Calu3 (cell line): ENCODE measurements at regions not wholly inside any gene's neighbourhood (a gene's known extent, or its start where the extent isn't known, plus 50 kb on each side); places are given as distances from the start of the nearest gene placed in this dataset.

Experiments
- BruUV-seq: library from RNA; stranded (reverse); fragments of 400-500 nt; replicated peaks from 2 replicates; lab custom pipeline; 2021; lab: Mats Ljungman, UMichigan
- CTCF ChIA-PET: fragments of 300-600 bp; sonication (Branson Sonifier 250); formaldehyde crosslinking; loops from one replicate; lab custom pipeline; 2022; ENCODE audit warnings: antibody characterized with exemption; lab: Charles Lee
- DNase-seq: peaks from one replicate; pipeline ENCODE4 v3.0.0; 2022
- H3K27ac Mint-ChIP-seq: one replicate; pipeline ENCODE4 v1.8.0; 2022; ENCODE audit warnings: mixed read lengths; ENCODE audit not compliant: unreplicated experiment
- H3K27me3 Mint-ChIP-seq: one replicate; pipeline ENCODE4 v1.8.0; 2022; ENCODE audit warnings: mixed read lengths; ENCODE audit not compliant: unreplicated experiment
- H3K36me3 Mint-ChIP-seq: one replicate; pipeline ENCODE4 v1.8.0; 2022; ENCODE audit warnings: mild to moderate bottlenecking, moderate library complexity, mixed read lengths; ENCODE audit not compliant: insufficient read depth, unreplicated experiment
- H3K4me1 Mint-ChIP-seq: one replicate; pipeline ENCODE4 v1.8.0; 2022; ENCODE audit warnings: mild to moderate bottlenecking, low read depth, mixed read lengths; ENCODE audit not compliant: unreplicated experiment
- H3K4me3 Mint-ChIP-seq: one replicate; pipeline ENCODE4 v1.8.0; 2022; ENCODE audit warnings: mild to moderate bottlenecking, low read depth, moderate library complexity, mixed read lengths; ENCODE audit not compliant: unreplicated experiment
- H3K9me3 Mint-ChIP-seq: one replicate; pipeline ENCODE4 v1.8.0; 2022; ENCODE audit warnings: low read depth, mixed read lengths; ENCODE audit not compliant: unreplicated experiment
- intact Hi-C: fragments of 100-400 bp; cut with micrococcal nuclease; formaldehyde crosslinking; loops from one replicate; pipeline ENCODE4 v1.10.0; 2022; ENCODE audit not compliant: unreplicated experiment
- TF ChIP-seq, protein P1 (sequence below): fragments of 200-600 bp; IDR thresholded peaks from one replicate; pipeline ENCODE4 v1.8.0; 2022; ENCODE audit warnings: antibody characterized with exemption; ENCODE audit not compliant: unreplicated experiment

DNA sequence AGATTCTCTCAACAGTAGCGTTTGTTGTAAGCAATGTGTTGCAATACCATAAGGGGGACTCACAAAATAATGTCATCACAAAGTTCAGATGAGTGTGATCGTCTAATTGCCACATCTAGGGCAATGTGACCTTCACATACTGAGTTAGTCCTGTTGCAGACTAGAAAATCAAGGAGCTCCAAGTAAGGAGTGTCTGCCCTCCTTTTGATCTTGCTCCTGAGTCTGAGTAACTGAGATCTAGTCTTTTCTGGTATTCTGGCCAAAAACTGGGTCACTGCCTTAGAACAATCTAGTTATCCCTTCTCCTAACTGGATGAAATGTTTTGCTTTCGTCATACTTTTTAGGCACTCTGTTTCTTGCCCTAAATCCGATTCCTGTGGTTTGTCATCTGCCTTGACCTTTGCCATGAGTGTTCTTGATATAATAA, 712.1 kb downstream of the CDH11 start:
- TF ChIP-seq, protein P1, sequence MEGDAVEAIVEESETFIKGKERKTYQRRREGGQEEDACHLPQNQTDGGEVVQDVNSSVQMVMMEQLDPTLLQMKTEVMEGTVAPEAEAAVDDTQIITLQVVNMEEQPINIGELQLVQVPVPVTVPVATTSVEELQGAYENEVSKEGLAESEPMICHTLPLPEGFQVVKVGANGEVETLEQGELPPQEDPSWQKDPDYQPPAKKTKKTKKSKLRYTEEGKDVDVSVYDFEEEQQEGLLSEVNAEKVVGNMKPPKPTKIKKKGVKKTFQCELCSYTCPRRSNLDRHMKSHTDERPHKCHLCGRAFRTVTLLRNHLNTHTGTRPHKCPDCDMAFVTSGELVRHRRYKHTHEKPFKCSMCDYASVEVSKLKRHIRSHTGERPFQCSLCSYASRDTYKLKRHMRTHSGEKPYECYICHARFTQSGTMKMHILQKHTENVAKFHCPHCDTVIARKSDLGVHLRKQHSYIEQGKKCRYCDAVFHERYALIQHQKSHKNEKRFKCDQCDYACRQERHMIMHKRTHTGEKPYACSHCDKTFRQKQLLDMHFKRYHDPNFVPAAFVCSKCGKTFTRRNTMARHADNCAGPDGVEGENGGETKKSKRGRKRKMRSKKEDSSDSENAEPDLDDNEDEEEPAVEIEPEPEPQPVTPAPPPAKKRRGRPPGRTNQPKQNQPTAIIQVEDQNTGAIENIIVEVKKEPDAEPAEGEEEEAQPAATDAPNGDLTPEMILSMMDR: no peak
- Mint-ChIP-seq H3K27ac (no peak overlapping the region), H3K27me3 (no peaks in the 10 kb centered on the region), H3K4me3 (no peak overlapping the region), H3K36me3 (no peaks in the 10 kb centered on the region), H3K9me3 (peaks cover 6% of the 10 kb centered on the region), H3K4me1 (no peaks in the 10 kb centered on the region)
- no peak for DNase-seq
- intact Hi-C loops: no loop called here
- CTCF ChIA-PET: no interaction called here
- BruUV-seq: no TSS peak

DNA sequence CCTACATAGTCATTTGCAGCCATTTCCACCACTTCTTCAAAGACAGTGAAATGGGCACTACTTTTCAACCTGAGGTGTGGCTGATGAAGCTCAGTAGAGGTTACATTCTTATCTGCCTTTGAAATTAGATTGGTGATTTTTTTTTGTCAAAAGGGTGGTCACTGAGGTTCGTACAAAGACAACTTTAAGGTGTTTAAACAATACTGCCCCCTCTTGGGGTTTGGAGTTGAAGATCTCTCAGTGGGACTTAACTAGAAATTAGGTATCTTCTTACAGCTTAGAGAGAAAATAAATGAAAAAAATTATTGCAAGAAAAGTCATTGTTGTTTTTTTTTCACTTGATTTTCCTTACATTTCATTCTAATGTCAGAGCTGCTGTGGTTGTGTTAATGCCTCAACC, 713.2 kb downstream of the CDH11 start:
- TF ChIP-seq, protein P1: no peak
- no peak for DNase-seq
- no TSS peak for BruUV-seq
- CTCF ChIA-PET: no interaction called here
- H3K4me1 Mint-ChIP-seq: no peaks in the 10 kb centered on the region
- H3K27ac Mint-ChIP-seq: no peak overlapping the region
- H3K9me3 Mint-ChIP-seq: peaks cover 3% of the 10 kb centered on the region
- H3K27me3 Mint-ChIP-seq: no peaks in the 10 kb centered on the region
- no peaks in the 10 kb centered on the region for H3K36me3 Mint-ChIP-seq
- H3K4me3 Mint-ChIP-seq: no peak overlapping the region
- intact Hi-C loops: no loop called here

DNA sequence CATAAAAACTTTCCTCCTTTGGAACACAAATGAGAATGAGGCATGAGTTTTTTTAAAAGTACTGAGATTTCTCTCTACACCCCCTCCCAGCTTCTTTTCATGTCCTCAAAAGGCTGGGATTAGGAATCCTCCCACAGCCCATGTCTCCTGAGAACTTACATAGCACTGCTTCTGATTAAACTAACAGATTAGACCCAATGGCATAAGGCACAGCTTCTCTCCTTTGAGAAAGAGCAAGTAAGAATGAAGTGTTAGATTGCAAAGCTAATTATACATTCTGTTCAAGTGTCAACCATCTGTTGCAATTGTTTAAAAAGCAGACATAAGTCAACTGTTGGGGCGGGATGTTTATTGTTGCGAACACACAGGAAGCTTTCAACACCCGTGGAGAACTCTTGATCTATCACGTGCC, 715.1 kb downstream of the CDH11 start:
- no peaks in the 10 kb centered on the region for H3K27me3 Mint-ChIP-seq
- DNase-seq: no peak
- TF ChIP-seq, protein P1: no peak
- CTCF ChIA-PET: no interaction called here
- H3K4me3 Mint-ChIP-seq: no peak overlapping the region
- H3K4me1 Mint-ChIP-seq: no peaks in the 10 kb centered on the region
- H3K27ac Mint-ChIP-seq: no peak overlapping the region
- H3K36me3 Mint-ChIP-seq: no peaks in the 10 kb centered on the region
- intact Hi-C loops: no loop called here
- BruUV-seq: no TSS peak
- H3K9me3 Mint-ChIP-seq: peaks cover 3% of the 10 kb centered on the region

DNA sequence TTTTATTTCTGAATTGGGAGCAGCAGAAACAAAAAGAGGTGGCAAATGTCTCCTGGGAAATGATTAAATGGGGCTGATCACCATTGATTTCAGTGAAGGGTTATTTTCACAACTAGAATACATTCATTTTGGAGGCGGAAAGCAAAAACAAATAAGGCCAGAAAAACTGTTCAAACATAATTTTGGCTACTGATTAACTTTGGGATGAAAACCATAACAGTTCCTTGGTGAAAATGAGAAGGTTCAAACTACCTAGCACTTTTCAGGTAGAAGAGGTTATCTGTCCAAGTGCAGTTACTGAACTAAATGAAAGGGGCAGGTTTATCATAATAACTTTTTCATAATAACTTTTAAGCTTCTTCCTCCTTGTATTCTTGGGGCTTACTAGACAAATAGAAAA, 718.5 kb downstream of the CDH11 start:
- CTCF ChIA-PET: no interaction called here
- intact Hi-C loops: no loop called here
- no TSS peak for BruUV-seq
- no peaks in the 10 kb centered on the region for H3K4me1 Mint-ChIP-seq
- no peak overlapping the region for H3K27ac Mint-ChIP-seq
- TF ChIP-seq, protein P1: no peak
- DNase-seq: no peak
- H3K27me3 Mint-ChIP-seq: no peaks in the 10 kb centered on the region
- no peak overlapping the region for H3K4me3 Mint-ChIP-seq
- H3K36me3 Mint-ChIP-seq: no peaks in the 10 kb centered on the region
- peaks cover 3% of the 10 kb centered on the region for H3K9me3 Mint-ChIP-seq
